ENCODE measurements at regions not wholly inside any gene's neighbourhood (a gene's known extent, or its start where the extent isn't known, plus 50 kb on each side); places are given as distances from the start of the nearest gene placed in this dataset.

DNA sequence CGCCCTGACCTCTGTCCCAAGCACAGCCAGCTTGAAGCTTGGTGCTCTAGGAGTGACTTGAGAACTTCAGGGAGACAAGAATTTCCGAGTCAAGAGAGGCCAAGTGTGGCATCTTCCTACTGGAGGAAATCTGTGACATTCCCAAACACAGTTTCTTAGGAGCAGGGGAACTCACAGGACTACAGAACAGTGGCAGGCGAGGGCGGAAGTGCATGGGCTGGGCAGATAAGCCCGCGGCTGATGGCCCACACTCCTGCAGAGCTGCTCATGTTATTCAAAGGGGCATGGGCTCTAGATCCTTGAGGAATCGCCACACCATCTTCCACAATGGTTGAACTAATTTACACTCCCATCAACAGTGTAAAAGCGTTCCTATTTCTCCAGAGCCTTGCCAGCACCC lies 168.8 kb downstream of the KATNAL1 start:
- in situ Hi-C loops (cut with MboI; ENCODE audit: low pct_ligation_motif_present in 1 of 4, low pct_unique_long_range_greater_than_20kb in 1 of 4, low sequenced_read_pairs in 3 of 4) = loop anchor here (25.0 kb wide), 7 partner anchors 174 to 899 kb away; partner anchors contain the start of genes HMGB1 (in 3 of the 4), KATNAL1 (in 1 of the 4) and USPL1 (in 1 of the 4)
- Histone ChIP-seq H3K4me1 (peaks cover 10 to 21% (median 18%) of the 10 kb centered on the region in 4 donors), H3K4me3 (no peak overlapping the region), H3K9me3 (no peaks in the 10 kb centered on the region), H3K27ac (no peak overlapping the region), H3K27me3 (no peaks in the 10 kb centered on the region), H3K36me3 (no peaks in the 10 kb centered on the region)
- intact Hi-C loops (cut with DNase I; ENCODE audit: low total_unique reads) = no loop called here
- no peak for DNase-seq
- 53 to 83% methylated on average over 2 to 8 of the region's 8 CpGs for WGBS, 2 donors (ENCODE audit: low coverage in 1 of 2)
- TF ChIP-seq CTCF (IDR thresholded peaks at IDR 0.05) = no peak

- no peak for DNase-seq
- H3K36me3 ChIP-seq = no peaks in the 10 kb centered on the region
- no peak overlapping the region for H3K4me3 ChIP-seq
- intact Hi-C loops (cut with DNase I; ENCODE audit: low total_unique reads) (no loop called here), in situ Hi-C loops (cut with MboI; ENCODE audit: low pct_ligation_motif_present in 1 of 4, low pct_unique_long_range_greater_than_20kb in 1 of 4, low sequenced_read_pairs in 3 of 4) (loop anchor here (25.0 kb wide), 7 partner anchors 176 to 901 kb away; partner anchors contain the start of genes HMGB1 (in 3 of the 4), KATNAL1 (in 1 of the 4) and USPL1 (in 1 of the 4))
- no peaks in the 10 kb centered on the region for H3K27me3 ChIP-seq
- H3K27ac ChIP-seq = no peak overlapping the region
- 91 to 100% methylated on average over 1 to 5 of the region's 5 CpGs for WGBS, 2 donors (ENCODE audit: low coverage in 1 of 2)
- H3K4me1 ChIP-seq = peaks cover 7 to 16% (median 13%) of the 10 kb centered on the region in 4 donors
- no peaks in the 10 kb centered on the region for H3K9me3 ChIP-seq
- TF ChIP-seq CTCF (IDR thresholded peaks at IDR 0.05) = no peak
- no peak for TF ChIP-seq POLR2A (IDR thresholded peaks at IDR 0.05)
- TF ChIP-seq EP300 (IDR thresholded peaks at IDR 0.05; ENCODE audit: low read depth) = no peak
- TF ChIP-seq POLR2AphosphoS5 (IDR thresholded peaks at IDR 0.05) = no peak
These were observed 171.5 kb downstream of the KATNAL1 start for GRCh38 chr13:30135868-30136267.

DNA sequence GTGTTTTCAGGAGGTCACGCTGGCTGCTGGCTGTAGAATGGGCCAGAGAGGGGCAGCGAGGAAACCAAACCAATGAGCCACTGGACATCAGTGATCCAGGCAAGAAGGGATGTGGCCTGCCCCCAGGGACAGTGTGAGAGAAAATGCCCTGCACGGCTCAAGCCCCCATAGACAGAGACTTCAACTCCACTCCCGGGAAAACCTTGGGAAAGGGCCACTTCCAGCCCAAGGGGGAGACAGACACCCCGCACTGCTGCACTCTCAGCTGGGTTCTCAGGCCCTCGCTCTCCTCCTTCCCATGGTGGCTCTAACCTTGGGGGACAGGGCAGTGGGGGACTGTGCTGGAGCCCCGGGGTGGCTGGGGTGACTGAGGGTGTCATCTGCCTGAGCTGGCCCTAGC lies 172.0 kb downstream of the KATNAL1 start:
- in situ Hi-C loops (cut with MboI; ENCODE audit: low pct_ligation_motif_present in 1 of 4, low pct_unique_long_range_greater_than_20kb in 1 of 4, low sequenced_read_pairs in 3 of 4) = loop anchor here (25.0 kb wide), 7 partner anchors 177 to 902 kb away; partner anchors contain the start of genes HMGB1 (in 3 of the 4), KATNAL1 (in 1 of the 4) and USPL1 (in 1 of the 4)
- 78 to 94% methylated on average over 3 to 7 of the region's 7 CpGs for WGBS, 2 donors (ENCODE audit: low coverage in 1 of 2)
- TF ChIP-seq CTCF (IDR thresholded peaks at IDR 0.05) = no peak
- no peak for TF ChIP-seq POLR2AphosphoS5 (IDR thresholded peaks at IDR 0.05)
- Histone ChIP-seq H3K36me3 (no peaks in the 10 kb centered on the region), H3K9me3 (no peaks in the 10 kb centered on the region), H3K4me1 (peaks cover 7 to 16% (median 13%) of the 10 kb centered on the region in 4 donors), H3K27me3 (no peaks in the 10 kb centered on the region), H3K4me3 (no peak overlapping the region), H3K27ac (no peak overlapping the region)
- DNase-seq = no peak
- intact Hi-C loops (cut with DNase I; ENCODE audit: low total_unique reads) = no loop called here

DNA sequence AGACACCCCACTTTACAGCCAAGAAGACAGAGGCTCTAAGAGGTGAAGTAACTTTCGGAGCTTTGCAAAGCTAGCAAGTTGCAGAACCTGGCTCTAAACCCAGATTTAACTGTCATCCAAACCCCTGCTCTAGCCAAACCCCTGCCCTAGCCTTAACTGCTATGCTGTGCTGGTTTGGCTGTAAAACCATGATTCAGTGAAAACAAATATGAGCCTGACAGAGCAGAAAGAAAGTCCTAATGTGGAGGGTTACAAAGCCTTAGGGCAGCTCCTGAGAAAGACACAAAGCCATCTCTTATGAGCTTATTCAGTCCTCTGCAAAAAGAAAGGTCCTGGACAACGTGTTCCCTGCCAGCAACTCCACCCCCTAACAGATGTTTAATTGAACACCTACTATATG lies 172.8 kb downstream of the KATNAL1 start:
- TF ChIP-seq EP300 (IDR thresholded peaks at IDR 0.05; ENCODE audit: low read depth) (no peak), POLR2A (IDR thresholded peaks at IDR 0.05) (no peak), POLR2AphosphoS5 (IDR thresholded peaks at IDR 0.05) (no peak), CTCF (IDR thresholded peaks at IDR 0.05) (no peak)
- in situ Hi-C loops (cut with MboI; ENCODE audit: low pct_ligation_motif_present in 1 of 4, low pct_unique_long_range_greater_than_20kb in 1 of 4, low sequenced_read_pairs in 3 of 4) (loop anchor here (25.0 kb wide), 7 partner anchors 178 to 903 kb away; partner anchors contain the start of genes HMGB1 (in 3 of the 4), KATNAL1 (in 1 of the 4) and USPL1 (in 1 of the 4)), intact Hi-C loops (cut with DNase I; ENCODE audit: low total_unique reads) (no loop called here)
- Histone ChIP-seq H3K4me3 (no peak overlapping the region), H3K27me3 (no peaks in the 10 kb centered on the region), H3K27ac (no peak overlapping the region), H3K9me3 (no peaks in the 10 kb centered on the region), H3K36me3 (no peaks in the 10 kb centered on the region), H3K4me1 (peaks cover 7 to 16% (median 13%) of the 10 kb centered on the region in 4 donors)
- DNase-seq = no peak
- 85% methylated on average over 2 of the region's 2 CpGs; no CpG with 5 or more reads in 1 of the 2 donors for WGBS, 2 donors (ENCODE audit: low coverage in 1 of 2)

All from transverse colon (tissue), 4 donors.